Mesendoderm (in vitro differentiated cells): ENCODE measurements at regions not wholly inside any gene's neighbourhood (a gene's known extent, or its start where the extent isn't known, plus 50 kb on each side); places are given as distances from the start of the nearest gene placed in this dataset.

Source experiments
- DNase-seq: peaks from one replicate; pipeline ENCODE4 v3.0.0; 2013
- H2AK5ac ChIP-seq: 2 replicates; pipeline ENCODE4 v1.6.1; 2013; ENCODE audit warnings: low read length, inconsistent platforms
- H2BK120ac ChIP-seq: 2 replicates; pipeline ENCODE4 v1.6.1; 2013; ENCODE audit warnings: low read depth, mild to moderate bottlenecking, low read length, moderate library complexity, mixed read lengths
- H2BK15ac ChIP-seq: replicated peaks from 2 replicates; pipeline ENCODE4 v1.6.1; 2013; ENCODE audit warnings: low read depth, mild to moderate bottlenecking, moderate library complexity
- H2BK5ac ChIP-seq: 2 replicates; pipeline ENCODE4 v1.6.1; 2013; ENCODE audit warnings: low read length, inconsistent platforms
- H3K18ac ChIP-seq: 2 replicates; pipeline ENCODE4 v1.6.1; 2013; ENCODE audit warnings: mild to moderate bottlenecking, low read length, mixed read lengths
- H3K23ac ChIP-seq: one replicate; pipeline ENCODE4 v1.6.1; 2013; ENCODE audit warnings: low read length
- H3K27ac ChIP-seq: 2 replicates; pipeline ENCODE4 v1.5.1; 2013; ENCODE audit warnings: low read depth, mild to moderate bottlenecking, inconsistent platforms, low read length, moderate library complexity
- H3K27me3 ChIP-seq: 2 replicates; pipeline ENCODE4 v1.6.1; 2013; ENCODE audit warnings: low read length, control low read depth, mild to moderate bottlenecking, inconsistent platforms; ENCODE audit not compliant: insufficient read depth, poor library complexity
- H3K36me3 ChIP-seq: 2 replicates; pipeline ENCODE4 v1.6.1; 2013; ENCODE audit warnings: low read length, inconsistent platforms; ENCODE audit not compliant: control insufficient read depth, insufficient read depth
- H3K4ac ChIP-seq: one replicate; pipeline ENCODE4 v1.6.1; 2013; ENCODE audit warnings: low read depth, mild to moderate bottlenecking, low read length, moderate library complexity
- H3K4me1 ChIP-seq: 2 replicates; pipeline ENCODE4 v1.6.1; 2013; ENCODE audit warnings: low read depth, low read length, inconsistent platforms; ENCODE audit not compliant: control insufficient read depth
- H3K4me2 ChIP-seq: 2 replicates; pipeline ENCODE4 v1.6.1; 2013; ENCODE audit warnings: low read length
- H3K4me3 ChIP-seq: 2 replicates; pipeline ENCODE4 v1.5.1; 2013; ENCODE audit warnings: mild to moderate bottlenecking, low read length
- H3K56ac ChIP-seq: one replicate; pipeline ENCODE4 v1.6.1; 2013; ENCODE audit warnings: low read length
- H3K79me1 ChIP-seq: 2 replicates; pipeline ENCODE4 v1.6.1; 2013; ENCODE audit warnings: low read length, inconsistent platforms
- H3K79me2 ChIP-seq: 2 replicates; pipeline ENCODE4 v1.6.1; 2013; ENCODE audit warnings: mild to moderate bottlenecking, low read length; ENCODE audit not compliant: control insufficient read depth, insufficient read depth
- H3K9ac ChIP-seq: 2 replicates; pipeline ENCODE4 v1.6.1; 2013; ENCODE audit warnings: low read length, inconsistent platforms
- H4K5ac ChIP-seq: one replicate; pipeline ENCODE4 v1.6.1; 2013; ENCODE audit warnings: low read length
- H4K8ac ChIP-seq: one replicate; pipeline ENCODE4 v1.6.1; 2013; ENCODE audit warnings: low read depth, mild to moderate bottlenecking, control low read depth, low read length, moderate library complexity
- WGBS: extraction: QIAGEN DNeasy Blood & Tissue Kit; methylation state at CpG from one replicate; pipeline ENCODE4 v1.1.7; 2013; ENCODE audit warnings: low lambda C conversion rate, missing lambda C conversion rate; ENCODE audit not compliant: insufficient coverage; ENCODE audit errors: extremely low coverage; 5-methylcytosine and 5-hydroxymethylcytosine counted together

GRCh38 chr12:25058012-25058411 lies 109.1 kb upstream of the BCAT1 start:
- DNase-seq: no peak
- Histone ChIP-seq H2BK15ac (no peak overlapping the region), H3K56ac (no peak overlapping the region), H3K4me2 (no peak overlapping the region), H3K27me3 (no peaks in the 10 kb centered on the region), H2AK5ac (no peak overlapping the region), H3K9ac (no peak overlapping the region), H3K4me1 (no peaks in the 10 kb centered on the region), H3K27ac (no peak overlapping the region), H2BK120ac (no peak overlapping the region), H3K18ac (no peak overlapping the region), H3K4me3 (no peak overlapping the region), H3K79me1 (no peaks in the 10 kb centered on the region), H2BK5ac (no peak overlapping the region), H3K23ac (no peak overlapping the region), H3K36me3 (no peaks in the 10 kb centered on the region), H3K79me2 (no peaks in the 10 kb centered on the region), H3K4ac (no peak overlapping the region), H4K8ac (no peak overlapping the region), H4K5ac (no peak overlapping the region)
- WGBS: no CpG with 5 or more reads among the region's 5 CpGs

- no peaks in the 10 kb centered on the region for H3K27me3 ChIP-seq
- DNase-seq: no peak
- no peaks in the 10 kb centered on the region for H3K36me3 ChIP-seq
- no peak overlapping the region for H2BK15ac ChIP-seq
- no peak overlapping the region for H3K4ac ChIP-seq
- H3K79me2 ChIP-seq: no peaks in the 10 kb centered on the region
- no peak overlapping the region for H3K56ac ChIP-seq
- no peak overlapping the region for H3K4me3 ChIP-seq
- H2BK120ac ChIP-seq: no peak overlapping the region
- no peaks in the 10 kb centered on the region for H3K79me1 ChIP-seq
- H4K8ac ChIP-seq: no peak overlapping the region
- H2BK5ac ChIP-seq: no peak overlapping the region
- H3K9ac ChIP-seq: no peak overlapping the region
- H3K23ac ChIP-seq: no peak overlapping the region
- WGBS: no CpG with 5 or more reads among the region's 3 CpGs
- no peak overlapping the region for H3K27ac ChIP-seq
- H3K18ac ChIP-seq: no peak overlapping the region
- no peaks in the 10 kb centered on the region for H3K4me1 ChIP-seq
- no peak overlapping the region for H4K5ac ChIP-seq
- no peak overlapping the region for H3K4me2 ChIP-seq
- H2AK5ac ChIP-seq: no peak overlapping the region
Observed at GRCh38 chr12:25056486-25057130, 107.7 kb upstream of the BCAT1 start.

GRCh38 chr12:25056011-25056410 lies 107.1 kb upstream of the BCAT1 start:
- Histone ChIP-seq H3K4me3 (no peak overlapping the region), H3K23ac (no peak overlapping the region), H2BK15ac (no peak overlapping the region), H3K4me1 (no peaks in the 10 kb centered on the region), H4K5ac (no peak overlapping the region), H3K27me3 (no peaks in the 10 kb centered on the region), H2AK5ac (no peak overlapping the region), H3K4me2 (no peak overlapping the region), H2BK5ac (no peak overlapping the region), H3K18ac (no peak overlapping the region), H3K56ac (no peak overlapping the region), H3K79me2 (no peaks in the 10 kb centered on the region), H3K4ac (no peak overlapping the region), H3K9ac (no peak overlapping the region), H3K27ac (no peak overlapping the region), H3K79me1 (no peaks in the 10 kb centered on the region), H3K36me3 (no peaks in the 10 kb centered on the region), H4K8ac (no peak overlapping the region), H2BK120ac (no peak overlapping the region)
- no CpG with 5 or more reads among the region's 5 CpGs for WGBS
- no peak for DNase-seq

- Histone ChIP-seq H3K4me1 (no peaks in the 10 kb centered on the region), H3K27me3 (no peaks in the 10 kb centered on the region), H3K4ac (no peak overlapping the region), H3K79me2 (no peaks in the 10 kb centered on the region), H2BK15ac (no peak overlapping the region), H4K5ac (no peak overlapping the region), H3K36me3 (no peaks in the 10 kb centered on the region), H3K56ac (no peak overlapping the region), H2BK120ac (no peak overlapping the region), H3K23ac (no peak overlapping the region), H3K4me2 (no peak overlapping the region), H3K9ac (no peak overlapping the region), H3K18ac (no peak overlapping the region), H3K79me1 (no peaks in the 10 kb centered on the region), H2AK5ac (no peak overlapping the region), H2BK5ac (no peak overlapping the region), H3K27ac (no peak overlapping the region), H4K8ac (no peak overlapping the region), H3K4me3 (no peak overlapping the region)
- WGBS: no CpG with 5 or more reads among the region's 5 CpGs
- no peak for DNase-seq
Observed at GRCh38 chr12:25054783-25055144, 105.9 kb upstream of the BCAT1 start.

GRCh38 chr12:25054076-25054782 lies 105.3 kb upstream of the BCAT1 start:
- H3K27me3 ChIP-seq: no peaks in the 10 kb centered on the region
- H2BK5ac ChIP-seq: no peak overlapping the region
- H3K36me3 ChIP-seq: no peaks in the 10 kb centered on the region
- no peaks in the 10 kb centered on the region for H3K79me2 ChIP-seq
- no peaks in the 10 kb centered on the region for H3K4me1 ChIP-seq
- H3K18ac ChIP-seq: no peak overlapping the region
- H2BK120ac ChIP-seq: no peak overlapping the region
- H3K4ac ChIP-seq: no peak overlapping the region
- no peak overlapping the region for H3K9ac ChIP-seq
- no peak overlapping the region for H3K56ac ChIP-seq
- no peak overlapping the region for H2BK15ac ChIP-seq
- H3K79me1 ChIP-seq: no peaks in the 10 kb centered on the region
- no peak overlapping the region for H3K27ac ChIP-seq
- H4K5ac ChIP-seq: no peak overlapping the region
- no peak overlapping the region for H4K8ac ChIP-seq
- no peak overlapping the region for H3K4me2 ChIP-seq
- DNase-seq: no peak
- no CpG with 5 or more reads among the region's 4 CpGs for WGBS
- no peak overlapping the region for H3K4me3 ChIP-seq
- H2AK5ac ChIP-seq: no peak overlapping the region
- H3K23ac ChIP-seq: no peak overlapping the region

GRCh38 chr12:25052914-25053211 lies 104.0 kb upstream of the BCAT1 start:
- Histone ChIP-seq H3K4ac (no peak overlapping the region), H3K23ac (no peak overlapping the region), H3K18ac (no peak overlapping the region)

More at GRCh38 chr12:25052914-25053211, 104.0 kb upstream of the BCAT1 start:
- H3K56ac ChIP-seq: no peak overlapping the region
- H3K4me3 ChIP-seq: no peak overlapping the region
- no peak for DNase-seq
- H3K79me1 ChIP-seq: no peaks in the 10 kb centered on the region
- no peaks in the 10 kb centered on the region for H3K79me2 ChIP-seq
- H3K4me1 ChIP-seq: no peaks in the 10 kb centered on the region
- no peaks in the 10 kb centered on the region for H3K36me3 ChIP-seq
- H3K9ac ChIP-seq: no peak overlapping the region
- no peak overlapping the region for H3K4me2 ChIP-seq
- WGBS: no CpG with 5 or more reads among the region's 1 CpG
- no peak overlapping the region for H4K8ac ChIP-seq
- no peak overlapping the region for H2AK5ac ChIP-seq
- H2BK5ac ChIP-seq: no peak overlapping the region
- no peak overlapping the region for H4K5ac ChIP-seq
- no peak overlapping the region for H3K27ac ChIP-seq
- H3K27me3 ChIP-seq: no peaks in the 10 kb centered on the region
- H2BK15ac ChIP-seq: no peak overlapping the region
- H2BK120ac ChIP-seq: no peak overlapping the region
